Nephron (organoid): ENCODE measurements at regions not wholly inside any gene's neighbourhood (a gene's known extent, or its start where the extent isn't known, plus 50 kb on each side); places are given as distances from the start of the nearest gene placed in this dataset.

ENCODE experiments used
- H3K27ac Mint-ChIP-seq, 3 experiments: 2 replicates each; pipeline ENCODE4 v1.8.0; 2020; ENCODE audit warnings: mixed read lengths in 3 of 3, mild to moderate bottlenecking in 2 of 3, moderate library complexity in 1 of 3
- H3K27me3 Mint-ChIP-seq: 2 replicates; pipeline ENCODE4 v1.8.0; 2021; ENCODE audit warnings: low read depth, mild to moderate bottlenecking, moderate library complexity, mixed read lengths
- H3K36me3 Mint-ChIP-seq: 2 replicates; pipeline ENCODE4 v1.8.0; 2020; ENCODE audit warnings: low read depth, mixed read lengths
- H3K4me1 Mint-ChIP-seq: 2 replicates; pipeline ENCODE4 v1.8.0; 2020; ENCODE audit warnings: mixed read lengths
- H3K4me3 Mint-ChIP-seq, 3 experiments: 2 replicates each; pipeline ENCODE4 v1.8.0; 2020; ENCODE audit warnings: mild to moderate bottlenecking in 3 of 3, mixed read lengths in 3 of 3, moderate library complexity in 2 of 3
- H3K9me3 Mint-ChIP-seq: 2 replicates; pipeline ENCODE4 v1.8.0; 2020; ENCODE audit warnings: mixed read lengths
- CTCF ChIP-seq, 3 experiments: fragments of 200-600 bp; sonication (generic); IDR thresholded peaks; one replicate each; pipeline ENCODE4 v1.5.0; 2021; ENCODE audit warnings: antibody characterized with exemption in 3 of 3; ENCODE audit not compliant: unreplicated experiment in 3 of 3

- Mint-ChIP-seq H3K4me3 (no peak overlapping the region), H3K27ac (no peak overlapping the region), H3K27me3 (peaks cover 42% of the 10 kb centered on the region), H3K9me3 (no peaks in the 10 kb centered on the region), H3K4me1 (peaks cover 9% of the 10 kb centered on the region), H3K36me3 (no peaks in the 10 kb centered on the region)
- TF ChIP-seq CTCF (IDR thresholded peaks at IDR 0.05; ENCODE audit: unreplicated experiment in 3 of 3): no peak
Measured at GRCh38 chr3:14301558-14301957, 100.8 kb upstream of the SLC6A6 start.

- H3K36me3 Mint-ChIP-seq: no peaks in the 10 kb centered on the region
- H3K27ac Mint-ChIP-seq: no peak overlapping the region
- TF ChIP-seq CTCF (IDR thresholded peaks at IDR 0.05; ENCODE audit: unreplicated experiment in 3 of 3): no peak
- peaks cover 5% of the 10 kb centered on the region for H3K4me1 Mint-ChIP-seq
- no peak overlapping the region for H3K4me3 Mint-ChIP-seq
- H3K9me3 Mint-ChIP-seq: no peaks in the 10 kb centered on the region
- H3K27me3 Mint-ChIP-seq: peaks cover 52% of the 10 kb centered on the region
Measured at GRCh38 chr3:14303336-14304100, 98.9 kb upstream of the SLC6A6 start.

GRCh38 chr3:14304101-14305045, 98.0 kb upstream of the SLC6A6 start:
- Mint-ChIP-seq H3K36me3 (no peaks in the 10 kb centered on the region), H3K27me3 (peaks cover 57% of the 10 kb centered on the region), H3K27ac (no peak overlapping the region), H3K9me3 (no peaks in the 10 kb centered on the region), H3K4me3 (no peak overlapping the region), H3K4me1 (peaks cover 5% of the 10 kb centered on the region)
- TF ChIP-seq CTCF (IDR thresholded peaks at IDR 0.05; ENCODE audit: unreplicated experiment in 3 of 3): no peak

GRCh38 chr3:14305324-14305723, 97.1 kb upstream of the SLC6A6 start:
- H3K36me3 Mint-ChIP-seq: no peaks in the 10 kb centered on the region
- H3K4me1 Mint-ChIP-seq: peaks cover 5% of the 10 kb centered on the region
- no peak overlapping the region for H3K27ac Mint-ChIP-seq
- peaks cover 52% of the 10 kb centered on the region for H3K27me3 Mint-ChIP-seq
- no peak for TF ChIP-seq CTCF (IDR thresholded peaks at IDR 0.05; ENCODE audit: unreplicated experiment in 3 of 3)
- H3K9me3 Mint-ChIP-seq: peaks cover 2% of the 10 kb centered on the region
- H3K4me3 Mint-ChIP-seq: no peak overlapping the region

GRCh38 chr3:14306142-14306541, 96.3 kb upstream of the SLC6A6 start:
- peaks cover 49% of the 10 kb centered on the region for H3K27me3 Mint-ChIP-seq
- TF ChIP-seq CTCF (IDR thresholded peaks at IDR 0.05; ENCODE audit: unreplicated experiment in 3 of 3): no peak
- H3K36me3 Mint-ChIP-seq: no peaks in the 10 kb centered on the region
- peaks cover 2% of the 10 kb centered on the region for H3K9me3 Mint-ChIP-seq
- H3K27ac Mint-ChIP-seq: no peak overlapping the region
- no peak overlapping the region for H3K4me3 Mint-ChIP-seq
- H3K4me1 Mint-ChIP-seq: peaks cover 5% of the 10 kb centered on the region
